Neuronal stem cell (in vitro differentiated cells): ENCODE measurements at regions not wholly inside any gene's neighbourhood (a gene's known extent, or its start where the extent isn't known, plus 50 kb on each side); places are given as distances from the start of the nearest gene placed in this dataset.

Source experiments
- DNase-seq: peaks from one replicate; pipeline ENCODE4 v3.0.0-alpha.2; 2013; ENCODE audit warnings: low spot score
- H2AFZ ChIP-seq: one replicate; pipeline ENCODE4 v1.6.1; 2013; ENCODE audit warnings: mild to moderate bottlenecking, low read length, inconsistent platforms
- H2AK5ac ChIP-seq: 2 replicates; pipeline ENCODE4 v1.6.1; 2013; ENCODE audit warnings: low read depth, mild to moderate bottlenecking, inconsistent platforms, low read length, moderate library complexity, mixed read lengths
- H2BK120ac ChIP-seq: 2 replicates; pipeline ENCODE4 v1.6.1; 2013; ENCODE audit warnings: low read depth, mild to moderate bottlenecking, inconsistent platforms, low read length, moderate library complexity, mixed read lengths
- H2BK12ac ChIP-seq: one replicate; pipeline ENCODE4 v1.6.1; 2013; ENCODE audit warnings: low read length, inconsistent platforms
- H2BK15ac ChIP-seq: 2 replicates; pipeline ENCODE4 v1.6.1; 2013; ENCODE audit warnings: mild to moderate bottlenecking, low read length, inconsistent platforms, mixed read lengths
- H2BK5ac ChIP-seq: one replicate; pipeline ENCODE4 v1.6.1; 2013; ENCODE audit warnings: inconsistent platforms, mild to moderate bottlenecking, low read length, moderate library complexity
- H3K14ac ChIP-seq: one replicate; pipeline ENCODE4 v1.6.1; 2013; ENCODE audit warnings: low read length, inconsistent platforms
- H3K18ac ChIP-seq: 2 replicates; pipeline ENCODE4 v1.6.1; 2013; ENCODE audit warnings: low read length, inconsistent platforms
- H3K23ac ChIP-seq: 2 replicates; pipeline ENCODE4 v1.6.1; 2013; ENCODE audit warnings: low read depth, mild to moderate bottlenecking, mixed read lengths, low read length, inconsistent platforms; ENCODE audit not compliant: poor library complexity
- H3K27ac ChIP-seq: replicated peaks from 3 replicates; pipeline ENCODE4 v1.5.1; 2013; ENCODE audit warnings: low read length, inconsistent platforms
- H3K27me3 ChIP-seq, 3 experiments: 2 replicates each; pipeline ENCODE4 v1.6.1; 2013; ENCODE audit warnings: low read length in 3 of 3, mild to moderate bottlenecking in 2 of 3, inconsistent platforms in 1 of 3, low read depth in 1 of 3, mixed read lengths in 1 of 3, moderate library complexity in 1 of 3; ENCODE audit not compliant: control insufficient read depth in 3 of 3, insufficient read depth in 3 of 3
- H3K36me3 ChIP-seq, 2 donors: replicated peaks in 1 of 2; 2 replicates each; pipeline ENCODE4 v1.6.1; 2013; ENCODE audit warnings: low read length in 2 of 2; ENCODE audit not compliant: control insufficient read depth in 2 of 2, insufficient read depth in 2 of 2
- H3K4ac ChIP-seq: 2 replicates; pipeline ENCODE4 v1.6.1; 2013; ENCODE audit warnings: inconsistent platforms, mild to moderate bottlenecking, low read length, moderate library complexity
- H3K4me1 ChIP-seq, 2 donors: 1 replicate in 1 of 2; 2 replicates in 1 of 2; pipeline ENCODE4 v1.6.1; 2013; ENCODE audit warnings: low read length in 2 of 2, low read depth in 1 of 2; ENCODE audit not compliant: control insufficient read depth in 2 of 2, insufficient read depth in 1 of 2
- H3K4me2 ChIP-seq: one replicate; pipeline ENCODE4 v1.6.1; 2013; ENCODE audit warnings: mild to moderate bottlenecking, low read length, inconsistent platforms; ENCODE audit not compliant: insufficient read depth, poor library complexity, severe bottlenecking
- H3K4me3 ChIP-seq, 2 donors: 2 replicates each; pipeline ENCODE4 v1.5.1; 2013; ENCODE audit warnings: low read length in 2 of 2, mild to moderate bottlenecking in 2 of 2, inconsistent platforms in 1 of 2, moderate library complexity in 1 of 2
- H3K79me1 ChIP-seq: one replicate; pipeline ENCODE4 v1.6.1; 2013; ENCODE audit warnings: low read depth, mild to moderate bottlenecking, inconsistent platforms, low read length, moderate library complexity
- H3K9ac ChIP-seq: one replicate; pipeline ENCODE4 v1.6.1; 2013; ENCODE audit warnings: mild to moderate bottlenecking, low read depth, low read length, inconsistent platforms; ENCODE audit not compliant: poor library complexity
- H3K9me3 ChIP-seq, 2 donors: replicated peaks in 1 of 2; 2 replicates each; pipeline versions ENCODE3 to v1.6.1; 2013; ENCODE audit warnings: low read length in 2 of 2, mild to moderate bottlenecking in 2 of 2, inconsistent platforms in 1 of 2, low read depth in 1 of 2, mixed read lengths in 1 of 2, moderate library complexity in 1 of 2; ENCODE audit not compliant: control insufficient read depth in 2 of 2, insufficient read depth in 1 of 2
- H4K8ac ChIP-seq: one replicate; pipeline ENCODE4 v1.6.1; 2013; ENCODE audit warnings: low read depth, mild to moderate bottlenecking, inconsistent platforms, low read length, moderate library complexity
- H4K91ac ChIP-seq: one replicate; pipeline ENCODE4 v1.6.1; 2013; ENCODE audit warnings: low read length, low read depth, mild to moderate bottlenecking, inconsistent platforms; ENCODE audit not compliant: poor library complexity
- WGBS, 2 donors: extraction: QIAGEN DNeasy Blood & Tissue Kit; methylation state at CpG; one replicate each; pipeline ENCODE4 v1.1.7; 2013; ENCODE audit warnings: missing lambda C conversion rate in 2 of 2, mixed read lengths in 1 of 2; ENCODE audit not compliant: insufficient read length in 2 of 2, insufficient replicate concordance in 1 of 2; ENCODE audit errors: extremely low coverage in 2 of 2; 5-methylcytosine and 5-hydroxymethylcytosine counted together

GRCh38 chr10:29140151-29140550, 148.7 kb upstream of the LYZL1 start:
- Histone ChIP-seq H3K9me3 (no peaks in the 10 kb centered on the region), H3K18ac (no peak overlapping the region), H3K4me2 (no peak overlapping the region), H3K4me3 (no peak overlapping the region), H2BK15ac (no peak overlapping the region), H2BK120ac (no peak overlapping the region), H2AK5ac (no peak overlapping the region), H3K4me1 (peaks cover 0 to 4% of the 10 kb centered on the region in 2 donors), H2AFZ (no peak overlapping the region), H3K4ac (no peak overlapping the region), H3K36me3 (no peaks in the 10 kb centered on the region), H3K14ac (no peak overlapping the region), H3K27me3 (no peaks in the 10 kb centered on the region), H3K79me1 (no peaks in the 10 kb centered on the region), H2BK5ac (no peak overlapping the region), H3K23ac (no peak overlapping the region), H3K27ac (no peak overlapping the region), H3K9ac (no peak overlapping the region), H2BK12ac (no peak overlapping the region), H4K91ac (no peak overlapping the region), H4K8ac (no peak overlapping the region)
- WGBS, 2 donors, result no CpG with 5 or more reads among the region's 1 CpG
- no peak for DNase-seq

DNA sequence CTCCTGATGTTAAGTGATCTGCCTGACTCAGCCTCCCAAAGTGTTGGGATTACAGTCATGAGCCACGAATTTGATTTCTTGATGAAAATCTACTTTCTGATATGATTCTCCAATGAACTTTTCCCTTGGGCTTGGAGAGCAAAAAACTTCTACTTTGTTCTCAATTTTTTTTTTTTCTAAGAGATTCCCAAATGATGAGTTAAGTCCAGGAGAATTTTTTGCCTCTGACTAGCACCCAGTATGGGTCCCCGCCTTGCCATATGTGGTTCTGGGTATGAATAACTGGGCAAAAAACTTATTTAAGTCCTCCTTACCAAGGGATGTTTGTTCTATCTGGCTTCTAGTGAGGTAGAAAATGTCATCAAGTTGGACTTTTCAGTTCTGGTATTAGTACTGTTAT, 147.9 kb upstream of the LYZL1 start:
- Histone ChIP-seq H3K36me3 (no peaks in the 10 kb centered on the region), H3K4me1 (peaks cover 0 to 4% of the 10 kb centered on the region in 2 donors), H2AK5ac (no peak overlapping the region), H3K27ac (no peak overlapping the region), H4K8ac (no peak overlapping the region), H3K9ac (no peak overlapping the region), H3K18ac (no peak overlapping the region), H2AFZ (no peak overlapping the region), H3K23ac (no peak overlapping the region), H2BK120ac (no peak overlapping the region), H3K4me2 (no peak overlapping the region), H3K4me3 (no peak overlapping the region), H3K9me3 (peaks cover 0 to 2% of the 10 kb centered on the region in 2 donors), H2BK15ac (no peak overlapping the region), H2BK12ac (no peak overlapping the region), H4K91ac (no peak overlapping the region), H3K27me3 (no peaks in the 10 kb centered on the region), H2BK5ac (no peak overlapping the region), H3K14ac (no peak overlapping the region), H3K79me1 (no peaks in the 10 kb centered on the region), H3K4ac (no peak overlapping the region)
- DNase-seq, result no peak
- WGBS, 2 donors, result no CpG with 5 or more reads among the region's 2 CpGs

- Histone ChIP-seq H3K4me1 (peaks cover 0 to 4% of the 10 kb centered on the region in 2 donors), H2BK120ac (no peak overlapping the region), H2AK5ac (no peak overlapping the region), H4K8ac (no peak overlapping the region), H3K4me3 (no peak overlapping the region), H3K36me3 (no peaks in the 10 kb centered on the region), H2BK12ac (no peak overlapping the region), H2AFZ (no peak overlapping the region), H3K79me1 (no peaks in the 10 kb centered on the region), H3K18ac (no peak overlapping the region), H3K9me3 (peaks cover 0 to 2% of the 10 kb centered on the region in 2 donors), H3K27ac (no peak overlapping the region), H2BK5ac (no peak overlapping the region), H3K4me2 (no peak overlapping the region), H3K27me3 (no peaks in the 10 kb centered on the region), H4K91ac (no peak overlapping the region), H3K14ac (no peak overlapping the region), H3K9ac (no peak overlapping the region), H3K23ac (no peak overlapping the region), H2BK15ac (no peak overlapping the region), H3K4ac (no peak overlapping the region)
- no peak for DNase-seq
Observed at GRCh38 chr10:29141761-29142160, 147.1 kb upstream of the LYZL1 start.

GRCh38 chr10:29142516-29143314, 146.2 kb upstream of the LYZL1 start:
- no peaks in the 10 kb centered on the region for H3K27me3 ChIP-seq
- no peak overlapping the region for H3K4ac ChIP-seq
- peak overlapping the region; percentile 54 for H4K8ac ChIP-seq
- no peaks in the 10 kb centered on the region for H3K79me1 ChIP-seq
- H3K9ac ChIP-seq, result no peak overlapping the region
- H2BK12ac ChIP-seq, result no peak overlapping the region
- H3K14ac ChIP-seq, result no peak overlapping the region
- H4K91ac ChIP-seq, result peak overlapping the region; percentile 43
- H3K4me2 ChIP-seq, result no peak overlapping the region
- no peaks in the 10 kb centered on the region for H3K36me3 ChIP-seq
- peaks cover 0 to 4% of the 10 kb centered on the region in 2 donors for H3K4me1 ChIP-seq
- H2AFZ ChIP-seq, result no peak overlapping the region
- peak overlapping the region; percentile 77 for H3K23ac ChIP-seq
- H2BK15ac ChIP-seq, result peak overlapping the region; percentile 92
- H2AK5ac ChIP-seq, result peak overlapping the region; percentile 49
- peaks cover 0 to 2% of the 10 kb centered on the region in 2 donors for H3K9me3 ChIP-seq
- no peak overlapping the region for H3K27ac ChIP-seq
- H2BK5ac ChIP-seq, result no peak overlapping the region
- no peak overlapping the region for H3K4me3 ChIP-seq
- no peak overlapping the region for H2BK120ac ChIP-seq
- peak overlapping the region; percentile 70 for H3K18ac ChIP-seq
- no CpG with 5 or more reads among the region's 29 CpGs for WGBS, 2 donors
- no peak for DNase-seq
